Stimulated activated CD4-positive, alpha-beta T cell treated with anti-CD3 and anti-CD28 coated beads, Interleukin-15, amount 100 ng/mL, for 48 hours (primary cell): ENCODE measurements at regions not wholly inside any gene's neighbourhood (a gene's known extent, or its start where the extent isn't known, plus 50 kb on each side); places are given as distances from the start of the nearest gene placed in this dataset.

ENCODE experiments used
- DNase-seq, 2 donors: peaks; one replicate each; pipeline ENCODE4 v3.0.0-alpha.2; 2020; ENCODE audit warnings: low read depth in 2 of 2

GRCh38 chr14:89607453-89607852, 190.4 kb upstream of the FOXN3 start:
- DNase-seq, result no peak

- no peak for DNase-seq
Observed at GRCh38 chr14:89603938-89604480, 187.0 kb upstream of the FOXN3 start.

DNA sequence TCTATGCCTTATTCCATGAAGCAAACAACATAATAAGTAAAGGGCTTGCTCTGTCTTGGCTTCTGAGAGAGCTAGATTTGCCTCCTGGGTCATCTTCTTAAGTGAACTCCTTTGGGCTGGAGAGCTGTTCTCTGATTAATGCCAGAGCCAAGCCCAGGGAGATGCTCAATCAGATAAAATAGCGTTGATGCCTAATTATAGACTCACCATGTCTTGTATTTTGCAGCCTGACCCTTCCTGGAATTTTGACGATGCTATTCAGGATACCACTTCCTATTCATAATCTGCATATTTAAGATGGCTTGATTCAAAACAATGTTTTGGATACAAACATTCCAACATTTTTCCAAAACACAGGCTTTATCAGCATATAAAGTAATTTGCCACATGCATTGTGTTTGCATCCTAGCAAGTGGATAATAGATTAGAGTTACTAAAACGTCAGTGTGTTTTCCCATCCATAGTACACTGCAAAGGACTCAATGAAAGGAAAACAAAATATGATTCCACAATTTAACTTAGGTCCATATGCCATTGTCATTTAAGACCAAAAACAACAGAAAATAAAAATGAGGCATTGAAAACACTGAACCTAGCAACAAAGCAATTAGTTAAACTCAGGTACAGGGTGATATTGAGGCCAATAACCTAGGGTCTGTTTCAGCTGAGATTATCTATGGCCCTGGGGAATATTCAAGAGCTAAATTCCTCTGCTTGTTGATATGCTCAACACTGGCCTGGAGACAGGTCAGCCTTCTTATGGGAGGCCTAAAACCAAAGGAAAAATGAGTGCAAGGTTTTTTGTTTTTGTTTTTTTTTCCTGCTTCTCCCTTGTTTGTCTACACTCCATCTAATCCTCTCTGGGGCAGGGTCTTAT, 184.2 kb upstream of the FOXN3 start:
- no peak for DNase-seq

DNA sequence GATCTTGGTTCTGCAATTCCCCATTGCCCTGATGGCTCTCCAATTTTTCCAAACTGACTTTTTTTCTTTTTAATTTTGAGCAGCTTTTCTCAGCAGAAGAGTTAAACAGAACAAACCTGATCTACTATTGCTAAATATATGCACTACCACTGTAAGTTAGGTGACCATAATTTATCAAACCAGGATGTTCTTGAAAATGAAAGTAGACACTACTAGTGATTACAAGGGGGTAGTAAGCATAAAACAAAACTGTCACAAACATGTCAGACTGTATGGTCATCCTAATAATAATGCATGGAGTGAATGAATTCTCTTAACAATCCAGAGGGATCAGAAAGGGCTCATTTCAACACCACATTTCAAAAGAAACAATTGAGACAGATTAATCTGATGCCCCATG, 183.0 kb upstream of the FOXN3 start:
- DNase-seq, result no peak

DNA sequence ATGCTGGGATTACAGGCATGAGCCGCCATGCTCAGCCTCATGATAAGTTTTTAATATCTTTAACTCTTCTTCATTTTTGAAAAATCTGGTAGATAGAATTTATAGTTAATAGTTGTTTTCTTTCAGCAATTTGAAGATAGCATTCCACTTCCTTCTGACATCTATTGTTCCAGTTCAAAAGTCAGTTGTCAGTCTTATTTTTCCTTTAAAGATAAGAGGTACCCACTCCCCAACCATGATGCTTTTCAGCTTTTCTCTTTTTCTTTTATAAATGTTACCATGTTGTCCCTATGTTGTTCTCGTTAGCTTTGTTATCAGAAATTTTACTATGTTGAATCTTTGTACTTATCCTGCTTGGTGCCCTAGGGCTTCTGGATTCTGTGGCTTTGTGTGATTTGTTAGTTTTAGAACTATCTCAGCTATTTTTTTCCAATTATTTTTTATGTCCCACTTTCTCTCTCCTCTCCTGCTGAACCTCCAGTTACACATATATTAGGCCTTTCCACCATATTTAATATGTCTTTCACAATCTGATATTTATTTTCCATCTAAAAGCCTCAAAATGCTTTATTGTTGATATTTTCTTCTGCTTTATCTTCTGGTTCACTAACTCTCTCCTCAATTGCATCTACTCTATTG, 181.6 kb upstream of the FOXN3 start:
- no peak for DNase-seq

DNA sequence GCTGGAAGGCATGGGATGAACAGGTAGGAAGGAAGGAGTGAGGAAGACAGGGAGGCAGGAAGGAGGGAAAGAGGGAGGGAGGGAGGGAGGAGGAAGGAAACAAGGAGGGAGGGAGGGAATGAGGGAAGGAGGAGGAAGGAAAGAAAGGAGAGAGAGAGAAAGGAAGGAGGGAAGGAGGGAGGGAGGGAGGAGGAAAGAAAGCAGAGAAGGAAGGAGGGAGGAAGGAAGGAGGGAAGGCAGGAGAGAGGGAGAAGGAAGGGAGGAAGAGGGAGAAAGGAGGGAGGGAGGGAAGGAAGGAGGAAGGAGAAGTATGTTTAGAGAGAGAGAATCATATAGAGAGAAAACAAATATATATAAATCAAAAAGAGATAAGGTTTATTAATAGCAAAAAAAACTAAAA, 175.9 kb upstream of the FOXN3 start:
- no peak for DNase-seq

DNA sequence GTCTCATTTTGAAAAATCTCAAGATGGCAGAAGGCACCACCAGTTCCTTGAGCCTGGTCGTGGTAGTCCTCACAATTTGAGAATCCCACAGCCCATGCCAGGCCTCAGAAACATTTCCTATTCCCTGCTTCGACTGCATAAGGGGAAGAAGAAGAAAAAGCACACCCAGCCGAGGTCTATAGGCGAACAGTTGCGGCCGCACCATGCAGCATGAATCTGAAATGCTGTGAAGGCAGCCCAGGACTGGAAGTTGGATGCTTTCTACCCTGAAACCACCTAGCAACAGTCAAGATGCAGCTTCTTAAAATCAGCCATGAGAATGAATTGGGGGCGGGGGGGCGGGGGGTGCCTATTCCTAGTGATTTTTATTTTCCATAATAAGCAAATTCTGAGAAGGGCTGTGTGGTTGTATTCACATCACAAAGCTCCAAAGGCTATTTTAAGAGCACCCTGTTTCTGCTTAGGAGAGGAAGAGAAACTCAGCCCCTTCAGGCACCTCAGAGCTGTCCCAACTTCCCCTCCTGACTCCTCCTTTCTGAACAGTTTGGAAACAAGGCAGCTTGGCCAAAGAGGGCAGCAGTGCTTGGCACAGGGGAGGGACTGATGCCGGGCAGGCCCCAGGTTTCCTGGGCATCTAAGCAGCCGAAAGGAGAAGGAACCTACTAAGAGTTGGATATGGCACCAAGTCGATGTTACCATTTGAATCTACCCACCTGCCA, 172.5 kb upstream of the FOXN3 start:
- DNase-seq, result no peak

- DNase-seq, result no peak
Observed at GRCh38 chr14:89588840-89589296, 171.8 kb upstream of the FOXN3 start.

- DNase-seq, result no peak
Observed at GRCh38 chr14:89588016-89588415, 171.0 kb upstream of the FOXN3 start.

DNA sequence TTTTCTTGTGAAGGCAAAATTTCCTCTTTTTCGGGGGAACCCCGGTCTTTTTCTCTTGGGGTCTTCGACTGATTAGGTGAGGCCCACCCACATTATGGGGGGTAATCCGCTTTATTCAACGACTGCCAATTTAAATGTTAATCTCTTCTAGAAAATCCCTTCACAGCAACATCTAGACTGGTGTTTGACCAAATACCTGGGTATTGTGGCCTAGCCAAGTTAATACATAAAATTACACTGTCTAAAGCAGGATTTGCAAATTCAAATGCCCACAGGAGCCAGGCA, 170.0 kb upstream of the FOXN3 start:
- no peak for DNase-seq

DNA sequence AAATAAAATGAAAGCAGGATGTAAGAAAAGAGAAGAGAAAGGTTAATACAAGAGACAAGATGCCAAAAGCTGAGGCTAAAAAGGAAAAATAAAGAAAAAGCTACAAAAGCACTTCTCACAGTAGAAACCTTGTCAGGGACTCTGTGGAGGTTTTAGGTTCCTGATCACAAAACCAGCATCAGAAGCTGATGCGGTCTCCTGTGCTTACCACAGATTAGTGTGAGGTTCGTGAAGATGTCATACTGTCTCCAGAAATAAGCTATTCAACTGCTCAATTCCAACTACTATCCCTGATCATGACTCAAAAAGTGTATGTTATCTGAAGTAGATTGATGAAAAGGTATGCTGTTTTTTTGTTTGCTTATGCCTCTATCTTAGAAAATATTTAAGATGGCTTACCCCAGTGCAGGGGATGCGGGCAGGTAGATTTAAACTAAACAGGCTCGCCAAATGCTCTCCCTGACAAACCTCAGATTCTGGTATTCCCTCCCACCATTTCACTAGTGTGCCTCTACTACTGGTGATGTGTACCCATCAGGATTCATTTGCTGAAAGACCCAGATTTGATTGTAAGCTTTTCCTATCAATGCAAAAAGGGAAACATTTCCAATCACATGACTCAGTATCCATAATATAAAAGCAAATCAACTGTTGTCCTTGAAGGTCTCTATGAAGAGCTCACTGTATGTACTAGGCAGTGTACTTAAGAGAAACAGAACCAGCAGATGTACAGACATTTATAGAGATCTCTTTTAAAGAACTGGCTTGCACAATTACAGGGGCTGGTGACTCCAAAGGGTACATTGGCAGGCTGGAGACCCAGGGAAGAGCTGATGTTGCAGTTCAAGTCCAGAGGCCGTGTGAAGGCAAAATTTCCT, 169.5 kb upstream of the FOXN3 start:
- no peak for DNase-seq

DNA sequence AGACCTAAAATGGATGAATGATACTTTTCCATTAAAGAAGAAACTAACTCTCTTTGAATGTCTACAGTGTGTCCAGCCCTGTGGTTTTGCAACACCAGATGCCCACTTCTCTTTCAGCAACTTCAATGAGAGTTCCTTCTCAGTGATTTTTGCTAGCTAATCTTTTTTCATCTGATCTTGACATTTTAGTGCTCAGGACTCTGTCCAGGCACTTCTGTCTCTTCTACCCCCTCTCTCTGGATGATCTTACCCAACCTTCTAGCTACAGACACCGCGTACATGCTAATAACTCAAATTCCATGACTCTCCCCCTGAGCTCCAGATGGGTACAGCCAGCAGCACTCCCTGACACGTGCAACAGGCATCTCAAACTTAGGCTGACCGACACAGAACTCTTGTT, 161.1 kb upstream of the FOXN3 start:
- DNase-seq, result no peak

DNA sequence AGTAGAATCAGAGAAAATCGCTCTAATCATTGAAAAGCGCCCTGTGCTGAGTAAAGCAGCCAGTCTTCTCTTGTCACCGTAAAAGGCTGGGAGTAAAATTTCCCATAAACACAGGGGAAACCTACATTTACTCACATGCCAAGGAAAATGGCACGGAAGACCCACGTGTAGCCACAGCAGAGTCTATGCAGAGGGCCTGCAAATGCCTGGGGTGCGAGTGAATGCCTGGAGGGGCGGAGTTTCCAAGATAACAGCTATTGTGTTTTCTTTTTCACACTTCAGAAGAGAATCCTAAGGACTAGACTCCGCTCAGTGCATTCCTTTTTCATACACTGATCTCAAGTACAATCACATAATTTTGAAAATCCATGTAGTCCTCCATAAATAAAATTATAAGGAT, 159.9 kb upstream of the FOXN3 start:
- no peak for DNase-seq

GRCh38 chr14:89576145-89576927, 159.3 kb upstream of the FOXN3 start:
- DNase-seq, result no peak

GRCh38 chr14:89575386-89576061, 158.5 kb upstream of the FOXN3 start:
- no peak for DNase-seq

- DNase-seq, result no peak
Observed at GRCh38 chr14:89574420-89574819, 157.4 kb upstream of the FOXN3 start.

DNA sequence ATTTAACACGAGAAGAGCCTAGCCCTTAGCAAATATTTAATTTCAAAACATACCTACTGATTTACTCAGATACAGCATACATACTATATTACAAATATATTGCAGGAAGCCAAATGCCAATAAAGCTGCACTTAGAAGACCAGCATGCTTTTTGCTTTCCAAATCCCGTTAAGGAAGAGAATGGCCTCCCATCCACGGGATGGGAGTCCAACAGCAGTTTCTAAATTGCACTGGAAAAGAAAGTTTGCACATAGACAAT, 156.3 kb upstream of the FOXN3 start:
- no peak for DNase-seq

DNA sequence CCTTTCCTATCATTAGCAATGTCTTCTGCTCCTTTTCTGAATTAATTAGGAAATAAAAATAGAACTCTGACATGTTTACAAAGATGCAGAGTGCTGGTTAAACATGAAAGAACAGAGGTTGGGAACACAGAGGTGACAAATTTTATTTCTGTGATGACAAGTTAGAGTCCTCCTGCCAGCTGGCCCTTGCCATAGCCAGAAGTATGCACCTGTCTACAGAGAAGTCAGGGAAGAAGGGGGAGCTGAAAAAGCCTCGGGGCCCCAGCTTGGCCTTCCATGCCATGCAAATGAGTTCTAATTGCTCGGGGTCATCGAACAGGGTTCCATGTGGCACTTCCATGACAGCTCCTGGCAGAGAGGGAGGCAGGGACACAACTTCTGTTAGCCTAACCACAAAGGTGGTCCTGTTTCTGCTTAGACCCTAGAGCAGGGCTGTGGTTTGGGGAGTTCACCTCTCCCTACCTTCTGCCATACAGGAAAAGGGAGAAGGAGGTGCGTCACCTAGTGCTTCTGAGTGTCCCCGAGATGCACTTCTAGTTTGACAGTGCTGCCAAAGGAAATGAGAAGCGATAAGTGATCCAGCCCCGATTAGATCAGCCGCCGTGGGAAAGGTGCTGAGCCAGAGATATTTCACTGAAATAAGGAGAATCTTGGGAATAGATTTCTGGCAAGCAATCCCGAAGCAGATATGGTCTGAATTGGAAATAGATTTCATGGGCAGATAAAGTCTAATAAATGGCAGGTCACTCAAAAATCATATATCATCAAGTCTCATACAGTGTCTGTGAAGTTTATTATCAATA, 155.8 kb upstream of the FOXN3 start:
- no peak for DNase-seq

- no peak for DNase-seq
Observed at GRCh38 chr14:89571491-89571890, 154.5 kb upstream of the FOXN3 start.
